NCI-H146 treated with DMSO at 0.1 percent for 48 hours (cell line): ENCODE measurements at regions not wholly inside any gene's neighbourhood (a gene's known extent, or its start where the extent isn't known, plus 50 kb on each side); places are given as distances from the start of the nearest gene placed in this dataset.
"Not testable (repeated sequence)": the region's sequence is repeated elsewhere in the genome, so short reads cannot be mapped to it uniquely, and the experiment has no call there.

Experiments used
- DNase-seq: peaks from one replicate; lab custom pipeline; 2025; ENCODE audit not compliant: unreplicated experiment; lab: John Stamatoyannopoulos, UW

GRCh38 chr6:3529721-3530120 is 72.9 kb upstream of the SLC22A23 start:
- no peak for DNase-seq

DNA sequence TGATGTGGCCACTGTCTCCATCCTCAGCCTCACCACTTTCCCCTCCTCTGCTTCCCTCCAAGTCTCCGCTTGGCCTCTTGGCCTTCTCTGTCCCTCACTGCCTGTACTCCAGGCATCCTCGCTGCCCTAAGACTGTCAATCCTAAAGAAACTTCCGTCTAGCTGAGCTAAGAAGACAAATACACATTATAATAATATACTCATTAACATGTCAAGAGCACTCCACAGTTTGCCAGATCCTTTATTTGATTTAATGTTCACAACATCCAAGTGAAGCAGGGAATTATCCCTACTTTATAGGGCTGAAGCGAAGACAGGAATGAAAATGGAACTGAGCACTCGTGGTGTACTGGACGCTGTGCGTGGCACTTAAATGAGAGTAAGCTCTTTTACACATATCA is 72.4 kb upstream of the SLC22A23 start:
- no peak for DNase-seq

DNA sequence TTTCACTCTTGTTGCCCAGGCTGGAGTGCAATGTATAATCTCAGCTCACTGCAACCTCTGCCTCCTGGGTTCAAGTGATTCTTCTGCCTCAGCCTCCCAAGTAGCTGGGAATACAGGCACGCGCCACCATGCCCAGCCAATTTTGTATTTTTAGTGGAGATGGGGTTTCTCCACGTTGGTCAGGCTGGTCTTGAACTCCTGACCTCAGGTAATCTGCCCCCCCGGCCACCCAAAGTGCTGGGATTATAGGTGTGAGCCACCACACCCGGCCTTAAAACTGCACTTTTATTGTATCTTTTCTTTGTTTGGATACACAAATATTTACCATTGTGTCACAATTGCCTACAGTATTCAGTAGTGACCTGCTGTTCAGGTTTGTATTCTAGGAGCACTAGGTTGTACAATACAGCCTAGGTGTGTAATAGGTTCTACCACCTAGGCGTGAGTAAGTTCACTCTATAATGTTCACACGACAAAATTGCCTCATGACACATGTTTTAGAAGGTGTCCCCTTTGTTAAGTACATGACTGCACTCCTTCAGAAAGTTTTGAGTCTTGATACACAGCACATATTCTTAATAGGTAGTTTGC is 71.3 kb upstream of the SLC22A23 start:
- not testable (repeated sequence) for DNase-seq

- no peak for DNase-seq
These were observed 70.8 kb upstream of the SLC22A23 start for GRCh38 chr6:3527651-3527977.

GRCh38 chr6:3526962-3527650 is 70.3 kb upstream of the SLC22A23 start:
- no peak for DNase-seq

DNA sequence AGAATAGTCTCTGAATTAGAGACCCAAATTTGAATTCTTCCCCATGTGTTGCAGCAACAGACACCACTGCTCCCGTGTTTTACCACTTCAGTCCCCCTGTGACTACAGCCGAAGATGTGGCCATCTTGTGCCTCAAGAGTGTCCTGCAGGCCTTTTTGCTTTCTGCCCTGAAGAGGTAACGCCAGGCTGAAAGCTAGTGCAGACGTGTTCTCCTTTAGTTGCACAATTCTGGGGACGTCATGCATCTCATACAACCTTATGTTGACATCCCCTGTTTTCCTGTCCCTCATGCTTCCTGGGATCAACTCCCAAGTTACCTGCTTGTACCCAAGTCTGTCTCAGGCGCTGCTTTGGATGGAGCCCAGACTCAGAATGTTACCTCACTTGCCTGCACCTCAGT is 69.1 kb upstream of the SLC22A23 start:
- DNase-seq: no peak

DNA sequence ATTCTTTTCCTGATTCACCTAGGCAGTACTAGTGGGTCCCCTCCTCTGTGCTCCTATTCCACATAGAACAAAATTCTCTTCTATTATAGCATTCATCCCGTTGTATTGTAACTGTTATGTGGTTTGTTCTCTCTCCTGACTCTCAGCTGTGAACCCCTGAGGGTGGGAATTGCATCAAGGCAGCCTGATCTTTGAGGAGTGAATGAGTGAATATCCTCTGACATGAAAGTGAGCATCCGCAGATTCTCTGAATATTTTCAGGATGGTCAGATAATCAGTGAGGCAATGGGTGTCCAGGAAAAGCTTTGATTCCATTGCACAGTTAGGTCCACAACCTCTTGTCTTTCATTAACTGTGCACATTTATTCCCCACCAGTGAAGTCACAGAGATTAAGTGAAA is 67.6 kb upstream of the SLC22A23 start:
- DNase-seq: no peak

DNA sequence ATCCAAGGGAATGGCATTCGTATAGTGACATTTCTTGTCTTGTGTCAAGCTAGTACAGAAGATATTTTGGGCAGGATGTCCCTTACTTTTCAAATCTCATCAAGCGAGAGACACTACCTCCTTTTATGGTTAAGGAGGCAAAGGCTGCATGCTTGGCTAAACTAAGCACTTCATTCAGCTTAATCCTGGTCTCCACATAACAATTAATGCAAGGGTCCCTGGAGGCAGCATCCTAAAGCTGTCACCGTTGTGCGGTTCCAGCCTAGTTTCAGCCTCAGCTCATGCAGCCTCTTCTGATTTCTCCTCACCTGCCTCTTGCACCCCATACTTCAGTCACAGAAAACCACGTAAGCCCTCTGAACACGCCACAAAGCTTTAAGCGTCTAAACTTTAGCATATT is 67.1 kb upstream of the SLC22A23 start:
- DNase-seq: no peak

DNA sequence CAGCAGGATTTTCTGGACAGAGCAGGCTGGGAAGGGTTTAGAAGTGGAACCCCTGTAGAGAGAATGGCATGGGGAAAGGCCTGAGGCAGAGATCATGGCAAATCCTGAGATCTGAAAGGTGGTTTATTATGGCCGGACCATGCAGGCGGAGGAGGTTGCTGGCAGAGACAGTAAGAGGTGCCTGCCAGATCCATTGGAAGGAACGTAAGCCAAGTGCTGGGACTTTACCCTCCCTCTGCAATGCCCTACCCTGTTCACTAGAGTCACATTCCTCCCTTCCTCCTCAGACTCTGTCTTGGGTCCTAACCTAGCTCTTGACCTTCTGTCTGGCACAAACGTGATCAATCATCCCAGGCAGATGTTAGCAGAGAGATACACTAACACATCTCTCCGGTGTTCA is 66.4 kb upstream of the SLC22A23 start:
- no peak for DNase-seq

DNA sequence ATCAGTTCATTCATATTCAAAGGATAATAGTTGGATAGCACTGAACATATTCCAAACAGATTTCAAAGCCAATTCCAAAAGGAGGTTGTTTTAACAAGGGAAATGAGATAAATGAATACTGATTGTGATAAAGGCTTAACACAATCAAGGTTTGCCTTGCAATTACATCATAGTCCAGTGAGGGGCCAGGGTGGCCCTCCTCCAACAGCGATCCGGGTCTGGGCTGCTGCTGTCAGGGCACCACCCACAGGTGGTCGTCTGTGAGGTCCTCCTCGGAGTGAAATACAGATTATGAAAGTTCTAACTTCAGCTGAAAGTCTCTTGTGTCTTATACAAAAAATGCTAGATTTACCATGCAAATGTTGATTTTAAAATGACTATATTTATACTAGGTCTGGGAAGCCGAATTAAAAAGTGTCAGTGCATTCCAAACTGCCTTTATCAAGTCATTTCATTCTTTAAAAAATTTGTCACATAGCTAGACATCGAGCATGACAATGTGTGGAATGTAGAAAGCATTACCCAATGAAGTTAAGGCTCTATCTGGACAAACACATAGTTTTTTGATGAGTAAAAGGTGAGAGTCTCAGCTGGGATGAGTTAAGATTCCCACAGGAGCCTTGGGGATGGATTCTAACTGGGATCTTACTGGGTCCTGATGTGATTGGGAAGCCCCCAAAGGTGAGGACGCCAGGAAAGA is 65.9 kb upstream of the SLC22A23 start:
- DNase-seq: no peak

GRCh38 chr6:3520281-3521230 is 63.7 kb upstream of the SLC22A23 start:
- DNase-seq: no peak

GRCh38 chr6:3518356-3519190 is 61.7 kb upstream of the SLC22A23 start:
- DNase-seq: no peak

DNA sequence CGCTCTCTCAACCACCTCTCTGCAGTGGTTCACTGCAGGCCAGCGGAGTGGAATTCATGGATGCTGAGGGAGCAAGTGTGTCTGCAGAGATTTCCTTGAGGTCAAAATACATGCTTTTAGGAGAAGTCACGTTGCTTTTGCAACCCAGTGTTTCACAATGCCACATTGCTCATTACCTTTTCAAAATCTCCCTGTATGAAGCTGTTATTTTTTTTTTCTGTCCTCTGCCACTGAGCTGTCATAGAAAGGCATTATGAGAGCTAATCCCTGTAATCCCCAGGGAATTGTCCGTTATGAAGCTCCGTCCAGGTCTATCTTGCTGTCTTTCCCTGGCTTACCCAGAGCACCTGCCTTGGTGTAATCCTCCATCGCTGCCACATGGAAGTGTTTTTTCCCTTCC is 60.5 kb upstream of the SLC22A23 start:
- DNase-seq: no peak

DNA sequence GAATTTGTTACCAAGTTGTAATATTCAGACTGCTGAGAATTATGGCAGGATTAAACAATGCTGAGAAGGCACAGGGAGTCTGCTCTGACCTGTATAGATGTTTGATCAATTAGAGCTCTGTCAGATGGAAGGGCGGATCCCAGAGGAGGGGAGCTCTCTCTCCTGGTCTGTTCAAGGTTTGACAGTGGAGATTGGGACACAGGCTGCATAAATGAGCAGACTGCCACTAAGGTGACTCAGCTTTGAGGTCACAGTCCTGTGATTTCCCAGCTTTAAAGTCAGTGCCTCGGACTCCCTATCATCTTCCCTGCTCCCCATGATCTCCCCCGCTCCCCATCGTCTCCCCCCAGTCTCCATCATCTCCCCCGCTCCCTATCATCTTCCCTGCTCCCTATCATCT is 59.2 kb upstream of the SLC22A23 start:
- DNase-seq: no peak

DNA sequence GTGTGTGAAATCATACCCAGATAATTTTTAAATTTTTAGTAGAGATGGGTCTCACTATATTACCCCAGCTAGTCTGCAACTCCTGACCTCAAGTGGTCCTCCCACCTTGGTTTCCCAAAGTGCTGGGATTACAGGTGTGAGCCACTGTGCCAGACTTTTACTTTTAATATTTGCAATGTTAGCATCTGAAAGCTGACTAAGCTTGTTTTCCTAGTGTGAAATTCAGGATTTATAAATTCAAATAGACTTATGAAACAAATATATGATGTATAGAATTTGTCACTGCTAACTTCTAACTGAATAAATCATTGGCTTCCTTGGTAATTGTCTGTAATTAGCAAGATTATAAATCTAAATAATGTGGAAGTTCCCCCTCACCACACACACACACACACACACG is 58.8 kb upstream of the SLC22A23 start:
- no peak for DNase-seq

GRCh38 chr6:3513416-3513815 is 56.6 kb upstream of the SLC22A23 start:
- DNase-seq: no peak

- DNase-seq: no peak
These were observed 56.0 kb upstream of the SLC22A23 start for GRCh38 chr6:3512832-3513231.

DNA sequence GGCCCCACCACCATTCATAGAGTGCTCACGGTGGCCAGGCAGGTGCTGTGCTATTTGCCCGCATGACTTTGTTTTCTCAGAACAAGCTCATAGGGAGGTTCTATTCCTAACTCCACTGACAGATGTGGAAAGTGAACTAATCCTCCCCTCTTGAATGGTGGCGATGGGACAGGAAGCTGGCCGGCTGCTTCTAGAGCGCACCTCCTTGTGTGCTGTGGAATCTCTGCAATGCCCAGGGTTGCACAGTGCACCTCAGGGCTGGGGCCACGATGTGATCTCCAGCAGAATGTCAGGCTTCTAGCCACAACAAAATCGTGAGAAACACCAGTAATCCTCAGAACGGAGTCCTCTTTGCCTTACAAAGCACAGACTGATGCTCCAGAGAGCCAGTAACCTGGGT is 53.8 kb upstream of the SLC22A23 start:
- DNase-seq: no peak

DNA sequence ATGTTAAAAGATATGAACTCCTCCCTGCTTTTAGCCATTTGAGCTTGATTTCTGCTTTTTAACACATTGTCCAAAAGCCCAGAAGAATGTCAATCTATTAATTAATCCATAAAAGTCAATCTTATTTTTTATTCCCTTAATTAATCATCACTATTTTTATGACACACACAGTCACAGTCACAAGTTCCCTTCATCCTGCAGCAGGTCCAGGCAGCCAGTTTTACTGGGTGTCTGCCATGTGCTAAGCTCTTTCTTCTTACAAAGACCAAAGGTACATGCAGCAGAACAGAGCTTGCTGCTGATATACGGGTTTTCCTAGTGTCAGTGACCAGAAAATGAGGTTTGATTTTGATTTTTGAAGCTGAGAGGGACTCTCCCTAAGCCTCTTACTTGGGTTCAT is 53.3 kb upstream of the SLC22A23 start:
- no peak for DNase-seq

DNA sequence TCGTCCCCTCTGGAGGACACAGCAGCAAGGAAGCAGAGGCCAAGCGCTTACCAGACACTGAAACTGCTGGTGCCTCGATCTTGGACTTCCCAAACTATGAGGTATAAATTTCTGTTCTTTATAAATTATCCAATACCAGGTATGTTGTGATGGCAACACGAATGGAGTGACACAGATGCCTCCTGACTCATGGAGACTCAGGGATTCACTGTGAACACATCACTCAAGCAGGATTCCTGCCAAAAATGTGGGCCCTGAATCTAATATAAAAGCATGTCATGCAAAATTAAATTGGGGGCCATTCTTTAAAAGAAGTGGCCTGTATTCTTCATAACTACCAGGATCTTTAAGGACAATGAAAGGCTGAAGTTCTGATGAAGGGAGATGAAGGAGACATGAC is 52.5 kb upstream of the SLC22A23 start:
- DNase-seq: no peak
